ENCODE measurements at regions not wholly inside any gene's neighbourhood (a gene's known extent, or its start where the extent isn't known, plus 50 kb on each side); places are given as distances from the start of the nearest gene placed in this dataset.
"Not testable (repeated sequence)": the region's sequence is repeated elsewhere in the genome, so short reads cannot be mapped to it uniquely, and the experiment has no call there.

DNA sequence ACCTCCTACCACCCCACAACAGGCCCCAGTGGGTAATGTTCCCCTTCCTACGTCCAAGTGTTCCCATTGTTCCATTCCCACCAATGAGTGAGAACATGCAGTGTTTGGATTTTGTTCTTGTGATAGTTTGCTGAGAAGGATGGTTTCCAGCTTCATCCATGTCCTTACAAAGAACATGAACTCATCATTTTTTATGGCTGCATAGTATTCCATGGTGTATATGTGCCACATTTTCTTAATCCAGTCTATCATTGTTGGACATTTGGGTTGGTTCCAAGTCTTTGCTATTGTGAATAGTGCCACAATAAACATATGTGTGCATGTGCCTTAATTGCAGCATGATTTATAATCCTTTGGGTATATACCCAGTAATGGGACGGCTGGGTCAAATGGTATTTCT is 81.6 kb downstream of the P2RY10 start:
- DNase-seq, result not testable (repeated sequence)

DNA sequence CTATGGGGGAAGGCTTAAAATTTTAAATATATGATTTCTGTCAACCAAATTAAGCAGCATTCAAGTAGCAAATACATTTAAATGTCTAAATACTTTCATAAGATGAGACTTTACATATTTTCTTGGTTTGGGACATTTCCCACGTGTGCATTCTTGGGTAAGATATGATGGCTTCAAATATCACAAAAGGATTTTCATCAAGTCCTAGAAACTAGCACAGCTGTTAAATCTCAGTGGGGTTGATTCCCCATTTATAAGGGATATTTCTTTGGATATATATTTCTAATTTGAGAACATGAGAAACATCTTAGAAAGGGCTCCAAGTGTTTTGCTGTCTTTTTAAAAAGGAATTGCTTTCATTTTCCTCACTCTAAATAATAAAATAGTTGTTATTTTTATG is 90.2 kb downstream of the P2RY10 start:
- no peak for DNase-seq

DNA sequence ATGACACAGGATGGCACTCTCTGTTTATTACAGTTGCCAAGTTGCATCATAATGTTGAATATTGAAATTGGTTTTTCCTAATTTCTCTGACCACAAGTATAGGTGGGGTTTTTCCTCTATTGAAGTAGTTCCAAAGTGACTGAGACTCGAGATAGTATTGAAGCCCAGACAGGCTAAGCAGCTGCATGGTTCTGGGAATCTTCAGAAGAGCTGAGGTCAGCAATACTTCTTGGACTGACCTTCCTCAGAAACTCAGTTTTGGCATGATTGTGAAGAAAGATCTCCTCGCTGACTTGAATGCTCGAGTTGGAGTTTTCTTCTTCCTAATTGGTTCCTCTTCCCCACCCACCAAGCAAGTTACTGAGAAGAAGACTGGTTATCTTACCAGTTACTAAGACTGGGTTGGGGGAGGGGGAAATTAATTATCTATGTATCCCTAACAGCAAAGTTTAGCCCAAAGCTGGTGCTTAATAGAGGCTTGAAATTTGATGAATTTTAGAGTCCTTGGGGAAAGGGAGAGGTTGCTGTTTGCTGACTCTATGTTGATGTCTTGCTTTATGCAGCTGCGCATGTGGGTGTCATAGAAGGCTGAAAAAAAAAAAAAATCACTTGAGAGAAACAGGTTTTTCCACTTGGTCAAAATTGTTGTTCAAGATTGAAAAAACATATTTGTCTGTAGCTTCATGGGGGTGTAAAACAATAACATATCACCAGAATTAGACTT is 91.1 kb downstream of the P2RY10 start:
- DNase-seq, result no peak

DNA sequence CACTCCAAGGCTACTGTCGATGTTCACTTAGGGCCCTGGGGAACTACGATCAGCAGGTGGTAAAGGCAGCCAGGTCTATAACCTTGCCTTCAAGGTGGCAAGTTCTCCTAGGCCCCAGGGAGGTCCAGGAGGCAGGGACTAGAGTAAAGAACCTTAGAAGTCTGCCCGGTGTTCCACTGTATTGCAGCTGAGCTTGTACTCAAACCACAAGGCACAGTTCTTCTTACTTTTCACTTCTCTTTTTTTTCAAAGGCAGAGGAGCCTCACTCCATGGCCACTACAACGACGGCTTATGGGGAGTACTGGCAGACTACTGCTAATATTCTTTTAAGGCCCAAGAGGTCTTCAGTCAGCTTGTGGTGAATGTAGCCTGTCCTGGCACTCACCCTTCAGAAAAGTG is 78.8 kb upstream of the GPR174 start:
- no peak for DNase-seq

DNA sequence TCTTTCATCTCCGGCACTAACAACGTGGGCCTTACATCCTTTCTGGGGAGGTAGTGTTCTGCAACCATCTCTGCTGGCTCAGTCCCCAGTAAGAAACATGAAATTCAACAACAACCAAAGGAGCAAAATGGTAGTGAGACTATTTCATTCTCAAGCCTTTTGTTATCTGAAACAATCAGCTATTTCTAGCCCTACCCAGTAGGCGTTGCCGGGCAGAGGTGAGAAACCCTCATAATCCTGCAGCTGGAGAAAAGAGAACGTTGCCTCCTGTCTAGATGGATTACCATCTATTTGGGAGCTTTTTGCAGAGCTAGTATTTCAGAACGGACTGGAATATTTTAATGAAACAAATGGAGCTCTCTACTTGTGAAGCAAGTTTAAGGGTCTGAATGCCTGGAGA is 66.4 kb upstream of the GPR174 start:
- DNase-seq, result no peak

DNA sequence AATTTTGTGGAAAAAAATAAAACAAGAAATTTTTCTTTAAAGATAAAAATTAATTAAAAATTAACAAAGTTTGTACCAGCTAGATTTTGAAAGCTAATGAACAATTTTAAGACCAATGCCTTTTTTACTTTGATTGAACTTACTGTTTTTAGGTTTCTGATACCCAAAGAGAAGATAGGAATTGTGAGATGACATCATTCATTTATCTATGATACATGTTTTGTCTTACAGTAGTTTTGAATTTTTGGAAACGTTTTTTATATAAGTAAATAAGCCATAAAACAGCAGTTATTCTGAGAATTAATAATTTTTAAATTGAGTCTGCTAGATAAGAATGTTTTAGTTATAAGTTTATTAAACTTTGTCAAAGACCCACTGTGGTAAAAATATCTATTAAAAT is 65.0 kb upstream of the GPR174 start:
- no peak for DNase-seq

DNA sequence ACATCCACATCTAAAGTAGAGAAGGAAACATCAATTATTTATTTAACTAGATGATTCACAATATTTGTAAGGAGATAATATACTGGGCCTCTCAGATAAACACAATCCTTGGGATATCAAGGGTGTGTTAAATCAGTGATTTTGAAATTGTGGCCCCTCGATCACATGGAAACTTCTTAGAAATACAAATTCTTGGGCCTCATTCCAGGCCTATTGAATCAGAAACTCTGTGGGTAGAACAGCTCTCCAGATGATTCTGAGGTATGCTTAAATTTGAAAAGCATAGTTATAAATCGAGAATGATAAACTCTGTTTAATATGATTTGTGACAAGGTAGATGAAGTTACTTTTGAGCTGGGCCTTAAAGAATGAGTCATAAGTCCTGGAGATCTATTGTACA is 64.3 kb upstream of the GPR174 start:
- DNase-seq, result no peak

DNA sequence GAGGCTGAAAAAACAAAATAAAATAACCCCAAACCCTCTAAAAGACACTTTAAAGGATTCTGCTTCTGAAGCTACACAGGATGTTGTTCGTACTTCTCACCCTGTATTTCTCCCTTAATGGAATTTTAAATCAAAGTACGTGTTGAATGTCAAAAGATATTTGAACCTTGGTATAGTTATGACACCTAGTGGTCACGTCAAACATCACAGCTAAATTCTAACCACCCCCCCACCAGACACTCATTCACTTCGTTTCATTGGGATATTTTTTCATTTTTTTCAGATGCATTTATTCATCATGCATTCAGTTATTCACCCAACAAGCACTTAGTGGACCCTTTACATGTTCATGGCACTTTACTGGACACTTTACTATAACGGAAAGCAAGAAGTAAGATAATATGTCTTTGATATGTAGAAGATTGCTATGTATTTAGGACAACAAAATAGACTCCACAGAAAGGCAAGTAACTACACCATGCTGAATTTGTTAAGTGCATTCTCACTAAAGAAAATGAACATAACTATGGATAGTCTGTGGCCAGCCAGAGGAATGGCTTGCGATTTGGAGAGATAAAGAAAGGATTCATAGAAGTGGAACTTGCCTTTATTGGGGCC is 62.5 kb upstream of the GPR174 start:
- DNase-seq, result peak; percentile 2

DNA sequence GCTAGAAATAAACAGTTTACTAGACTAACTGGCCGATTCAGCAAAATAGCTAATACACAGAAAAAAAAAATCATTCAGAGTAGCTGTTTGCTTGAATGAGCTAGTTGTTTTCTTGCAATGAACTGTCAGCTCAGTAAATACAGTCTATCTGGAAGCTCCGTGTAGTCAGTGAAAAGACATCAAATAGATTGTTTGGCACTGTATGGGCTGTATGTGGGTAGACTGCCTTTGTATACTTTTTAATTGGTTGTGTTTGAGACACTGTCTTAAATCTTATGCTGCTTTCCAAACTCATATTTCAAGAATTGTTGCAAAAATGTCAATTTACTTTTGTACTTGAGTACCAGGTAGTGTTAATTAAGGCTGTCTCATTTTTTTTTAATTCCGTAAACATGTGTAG is 61.6 kb upstream of the GPR174 start:
- DNase-seq, result no peak

DNA sequence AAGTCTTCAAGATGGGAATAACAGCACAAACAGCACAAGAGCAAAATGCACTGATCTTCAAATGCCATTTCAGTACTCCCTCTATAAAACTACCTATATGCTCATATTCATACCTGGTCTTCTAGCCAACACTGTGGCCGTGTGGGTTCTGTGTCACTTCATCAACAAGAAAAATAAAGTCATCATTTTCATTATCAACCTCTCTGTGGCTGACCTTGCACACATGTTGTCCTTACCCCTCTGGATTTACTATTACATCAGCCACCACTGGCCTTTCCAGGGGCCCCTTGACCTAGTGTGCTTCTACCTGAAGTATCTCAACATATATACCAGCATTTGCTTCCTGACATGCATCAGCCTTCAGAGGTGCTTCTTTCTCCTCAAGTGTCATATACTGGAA is 59.6 kb upstream of the GPR174 start:
- DNase-seq, result no peak

DNA sequence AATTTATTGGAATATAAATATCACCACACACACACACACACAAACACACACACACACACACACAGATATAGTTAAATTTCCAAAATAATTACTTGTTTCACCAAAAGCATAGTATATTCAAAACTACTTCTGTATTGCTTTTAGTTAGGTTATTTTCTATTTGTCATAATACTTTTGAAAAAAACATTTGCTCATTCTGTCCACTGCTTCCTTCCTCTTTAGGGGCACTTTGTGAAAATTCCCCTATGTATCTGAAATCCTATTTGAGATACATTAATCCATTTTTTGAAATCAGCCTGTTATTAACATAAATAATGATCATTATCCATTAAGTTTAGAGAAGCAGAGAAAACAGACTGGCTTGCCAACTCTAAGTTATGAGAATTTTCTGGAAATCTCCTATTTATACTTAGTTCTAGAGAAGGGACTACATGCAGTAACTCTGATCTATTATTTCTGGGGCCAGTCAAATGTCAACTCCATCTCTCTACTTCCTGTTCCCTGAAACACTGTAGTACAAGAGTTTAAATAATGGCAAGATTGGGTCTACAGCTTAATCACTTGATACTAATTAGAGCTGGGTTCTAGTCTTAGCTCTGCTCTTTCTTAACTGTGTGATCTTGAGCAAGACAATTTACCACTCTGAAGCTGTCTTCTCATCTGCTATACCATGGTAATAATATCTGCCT is 54.4 kb upstream of the GPR174 start:
- no peak for DNase-seq

DNA sequence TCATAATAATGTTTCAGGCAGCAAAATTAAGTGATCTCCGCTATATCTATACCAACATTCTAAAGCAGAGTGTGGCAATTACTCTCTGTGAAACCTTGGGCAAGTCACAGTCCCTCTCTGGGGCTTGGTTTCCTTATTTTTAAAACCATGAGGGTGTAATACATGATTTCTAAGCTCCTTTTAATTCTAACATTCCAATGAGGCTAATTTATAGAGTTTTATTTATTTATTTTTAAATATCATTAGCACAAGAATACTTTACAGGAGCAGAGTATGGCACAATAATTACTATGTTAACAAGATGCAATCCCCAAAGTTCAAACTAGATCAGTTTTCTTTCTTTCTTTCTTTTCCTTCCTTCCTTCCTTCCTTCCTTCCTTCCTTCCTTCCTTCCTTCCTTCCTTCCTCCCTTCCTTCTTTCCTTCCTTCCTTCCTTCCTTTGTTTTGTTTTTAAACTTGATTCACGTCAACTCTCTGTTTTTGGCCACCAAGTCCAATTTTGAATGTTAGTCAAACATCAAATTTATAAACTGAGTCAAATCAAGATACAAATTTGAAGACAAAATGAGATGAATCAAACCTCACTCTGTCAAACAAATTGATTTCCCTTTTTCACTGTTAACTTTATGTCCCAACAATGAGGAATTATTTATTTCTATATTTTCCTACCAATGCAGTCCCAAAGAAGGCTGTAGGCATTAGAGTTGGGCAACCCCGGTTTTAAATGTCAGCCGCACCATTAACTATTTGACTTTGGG is 50.2 kb upstream of the GPR174 start:
- DNase-seq, result no peak

Measured in KG1 (cell line).